ENCODE measurements at regions not wholly inside any gene's neighbourhood (a gene's known extent, or its start where the extent isn't known, plus 50 kb on each side); places are given as distances from the start of the nearest gene placed in this dataset.

DNA sequence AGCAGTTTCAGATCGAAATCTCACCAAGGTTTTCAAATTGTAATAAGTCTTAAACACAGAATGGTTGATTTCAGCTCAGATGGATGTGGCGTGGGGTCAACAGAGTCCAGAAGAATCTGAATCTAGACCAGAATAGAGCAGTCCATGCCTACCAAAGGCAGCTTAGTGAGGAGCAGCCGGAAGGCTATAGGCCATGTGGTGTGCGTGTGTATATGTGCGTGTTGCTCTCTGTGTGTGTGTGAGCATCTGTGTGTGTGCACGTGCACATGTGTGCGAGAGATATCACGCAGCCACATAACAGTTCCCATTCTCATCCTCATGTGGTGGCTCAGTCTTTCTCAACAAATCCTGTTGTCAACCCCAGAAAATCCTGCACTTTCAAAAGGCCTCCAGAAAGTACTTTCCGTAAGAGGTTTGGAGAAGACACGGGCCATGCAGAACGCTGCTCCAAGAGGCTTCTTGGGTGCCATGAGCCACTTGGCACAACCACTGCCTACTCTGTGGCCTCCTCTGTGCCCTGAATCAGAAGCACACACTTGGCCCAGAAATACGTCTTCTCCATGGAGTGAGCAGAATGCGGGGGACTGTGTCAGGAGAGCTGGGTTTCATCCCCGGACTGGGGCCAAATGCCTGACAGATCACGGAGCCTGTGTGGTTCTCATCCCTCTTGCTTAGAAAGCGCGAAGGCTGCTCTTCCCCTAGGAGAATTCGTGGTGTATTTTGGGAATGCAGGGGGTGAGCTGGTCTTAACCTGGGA lies 67.3 kb downstream of the ACKR3 start:
- no peak for TF ChIP-seq POLR2A (IDR thresholded peaks at IDR 0.05)
- TF ChIP-seq, protein P1, sequence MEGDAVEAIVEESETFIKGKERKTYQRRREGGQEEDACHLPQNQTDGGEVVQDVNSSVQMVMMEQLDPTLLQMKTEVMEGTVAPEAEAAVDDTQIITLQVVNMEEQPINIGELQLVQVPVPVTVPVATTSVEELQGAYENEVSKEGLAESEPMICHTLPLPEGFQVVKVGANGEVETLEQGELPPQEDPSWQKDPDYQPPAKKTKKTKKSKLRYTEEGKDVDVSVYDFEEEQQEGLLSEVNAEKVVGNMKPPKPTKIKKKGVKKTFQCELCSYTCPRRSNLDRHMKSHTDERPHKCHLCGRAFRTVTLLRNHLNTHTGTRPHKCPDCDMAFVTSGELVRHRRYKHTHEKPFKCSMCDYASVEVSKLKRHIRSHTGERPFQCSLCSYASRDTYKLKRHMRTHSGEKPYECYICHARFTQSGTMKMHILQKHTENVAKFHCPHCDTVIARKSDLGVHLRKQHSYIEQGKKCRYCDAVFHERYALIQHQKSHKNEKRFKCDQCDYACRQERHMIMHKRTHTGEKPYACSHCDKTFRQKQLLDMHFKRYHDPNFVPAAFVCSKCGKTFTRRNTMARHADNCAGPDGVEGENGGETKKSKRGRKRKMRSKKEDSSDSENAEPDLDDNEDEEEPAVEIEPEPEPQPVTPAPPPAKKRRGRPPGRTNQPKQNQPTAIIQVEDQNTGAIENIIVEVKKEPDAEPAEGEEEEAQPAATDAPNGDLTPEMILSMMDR (IDR thresholded peaks at IDR 0.05), result no peak
- Histone ChIP-seq H3K9me3 (no peaks in the 10 kb centered on the region), H3K36me3 (replicated peaks in 1 of 2; ENCODE audit: insufficient read depth in 1 of 2, low read depth in 2 of 2) (no peaks in the 10 kb centered on the region), H3K4me1 (peaks cover 25% of the 10 kb centered on the region), H3K27me3 (no peaks in the 10 kb centered on the region), H3K27ac (no peak overlapping the region), H3K4me3 (no peak overlapping the region)
- ATAC-seq, result no peak
- DNase-seq, result no peak
- WGBS, 2 donors, result 85 to 90% methylated on average over 18 of the region's 18 CpGs
- intact Hi-C loops (cut with DNase I), result no loop called here

DNA sequence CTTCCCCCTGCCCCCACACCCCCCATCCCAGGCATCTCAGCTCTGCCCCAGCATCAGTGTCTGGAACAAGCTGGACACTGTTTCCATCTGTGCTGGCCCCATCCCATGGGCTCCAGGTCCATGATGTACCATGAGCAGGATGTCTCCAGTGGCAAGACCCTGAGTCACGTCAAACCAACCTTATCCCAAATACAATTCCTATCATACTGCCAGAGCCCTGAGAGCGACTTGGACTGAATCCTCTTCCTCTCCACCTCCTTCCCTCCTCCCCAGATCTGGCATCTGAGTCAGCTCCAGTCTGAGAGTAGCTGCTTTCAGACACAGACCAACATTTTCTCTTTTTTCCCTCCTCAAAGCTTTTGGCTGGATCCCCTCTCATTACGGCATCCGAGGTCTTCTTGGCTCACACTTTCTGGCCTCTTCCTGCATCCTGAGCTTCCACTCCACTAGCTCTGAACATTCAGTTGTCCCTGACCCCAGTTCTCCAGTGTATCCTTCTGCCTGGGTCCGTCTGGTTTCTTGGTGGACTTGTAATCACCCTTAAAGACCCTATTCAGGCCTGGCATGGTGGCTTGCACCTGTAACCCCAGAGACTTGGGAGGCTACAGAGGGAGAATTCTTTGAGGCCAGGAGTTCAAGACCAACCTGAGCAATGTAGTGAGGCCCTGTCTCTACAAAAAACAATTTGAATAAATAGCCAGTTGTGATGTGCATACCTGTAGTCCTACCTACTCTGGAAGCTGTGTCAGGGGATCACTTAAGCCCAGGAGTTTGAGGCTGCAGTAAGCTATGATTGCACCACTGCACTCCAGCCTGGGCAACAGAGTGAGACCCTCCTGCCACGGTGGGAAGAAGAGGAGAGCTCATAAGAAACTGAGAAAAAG lies 68.3 kb downstream of the ACKR3 start:
- ATAC-seq, result no peak

DNA sequence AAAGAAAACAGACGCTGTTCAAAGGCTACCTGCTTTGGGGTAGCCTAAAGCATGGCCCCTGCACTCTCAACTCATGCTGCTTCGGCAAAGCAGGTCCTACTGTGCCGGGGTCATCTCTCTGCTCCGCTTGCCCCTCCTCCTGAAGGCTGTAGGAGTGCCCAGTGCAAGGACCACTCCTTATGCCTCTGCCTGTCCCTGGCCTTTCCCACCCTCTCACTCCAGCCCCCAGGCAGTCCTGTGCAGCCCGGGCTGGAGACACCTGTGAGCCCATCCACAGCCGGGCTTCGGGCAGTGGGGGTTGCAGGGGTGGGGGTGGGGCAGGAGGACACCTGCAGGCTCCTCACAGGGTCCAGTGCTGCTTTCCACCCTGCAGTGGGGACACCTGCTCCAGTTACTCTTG lies 69.1 kb downstream of the ACKR3 start:
- intact Hi-C loops (cut with DNase I), result no loop called here
- WGBS, 2 donors, result 75 to 93% methylated on average over 6 to 7 of the region's 7 CpGs
- no peak overlapping the region for H3K27ac ChIP-seq
- H3K27me3 ChIP-seq, result no peaks in the 10 kb centered on the region
- no peaks in the 10 kb centered on the region for H3K36me3 ChIP-seq (replicated peaks in 1 of 2; ENCODE audit: insufficient read depth in 1 of 2, low read depth in 2 of 2)
- peaks cover 25% of the 10 kb centered on the region for H3K4me1 ChIP-seq
- no peaks in the 10 kb centered on the region for H3K9me3 ChIP-seq
- DNase-seq (no peak), ATAC-seq (no peak)
- TF ChIP-seq, protein P1 (IDR thresholded peaks at IDR 0.05), result no peak
- no peak for TF ChIP-seq POLR2A (IDR thresholded peaks at IDR 0.05)
- no peak overlapping the region for H3K4me3 ChIP-seq

More for the DNA sequence above, 68.3 kb downstream of the ACKR3 start:
- Histone ChIP-seq H3K9me3 (no peaks in the 10 kb centered on the region), H3K27ac (no peak overlapping the region), H3K36me3 (replicated peaks in 1 of 2; ENCODE audit: insufficient read depth in 1 of 2, low read depth in 2 of 2) (no peaks in the 10 kb centered on the region), H3K4me3 (no peak overlapping the region), H3K27me3 (no peaks in the 10 kb centered on the region), H3K4me1 (peaks cover 25% of the 10 kb centered on the region)
- DNase-seq, result no peak
- intact Hi-C loops (cut with DNase I), result no loop called here
- WGBS, 2 donors, result 82 to 83% methylated on average over 6 of the region's 6 CpGs
- TF ChIP-seq, protein P1 (IDR thresholded peaks at IDR 0.05), result no peak

DNA sequence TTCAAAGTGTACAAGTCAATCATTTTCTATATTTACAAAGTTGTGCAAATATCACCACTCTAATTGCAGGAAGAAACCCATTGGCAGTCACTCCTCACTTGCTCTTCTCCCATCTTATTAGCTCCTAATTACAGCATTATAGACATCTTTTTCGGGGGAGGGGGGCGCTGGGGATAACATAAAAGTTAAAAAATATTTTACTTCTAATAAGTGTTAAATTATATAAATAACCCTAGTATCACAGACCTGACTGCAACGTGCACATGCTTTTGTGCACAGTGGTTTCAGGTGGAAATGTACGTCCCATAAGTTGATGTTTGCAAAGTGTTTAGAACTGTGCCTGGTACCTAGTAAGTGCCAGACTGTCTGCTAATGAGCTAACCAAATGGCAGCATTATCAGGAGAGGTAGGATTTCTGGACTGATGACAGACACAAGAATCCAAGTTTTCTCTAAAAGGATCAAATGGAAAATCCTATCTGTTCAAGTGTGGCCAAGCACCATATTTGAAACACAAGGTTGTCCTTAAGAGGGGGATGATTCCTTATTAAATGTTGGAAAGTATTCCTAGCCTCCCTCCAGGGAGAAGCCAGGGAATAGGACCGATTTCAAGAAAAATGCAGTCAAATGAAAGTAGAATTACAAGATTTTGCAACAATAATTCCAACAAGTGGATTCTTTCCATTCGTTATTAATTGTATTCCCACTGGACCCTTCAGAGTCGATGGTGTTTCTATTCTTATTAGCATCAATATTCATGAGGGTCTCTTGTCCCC lies 70.0 kb downstream of the ACKR3 start:
- peak overlapping the region in 1 of 4 donors; percentile 1 for H3K27ac ChIP-seq
- no peaks in the 10 kb centered on the region for H3K36me3 ChIP-seq (replicated peaks in 1 of 2; ENCODE audit: insufficient read depth in 1 of 2, low read depth in 2 of 2)
- intact Hi-C loops (cut with DNase I), result no loop called here
- no peak overlapping the region for H3K4me3 ChIP-seq
- H3K27me3 ChIP-seq, result no peaks in the 10 kb centered on the region
- WGBS, 2 donors, result 51 to 55% methylated on average over 7 of the region's 7 CpGs
- TF ChIP-seq POLR2A (IDR thresholded peaks at IDR 0.05), result no peak
- TF ChIP-seq, protein P1 (IDR thresholded peaks at IDR 0.05), result no peak
- no peaks in the 10 kb centered on the region for H3K9me3 ChIP-seq
- ATAC-seq (no peak), DNase-seq (no peak)
- H3K4me1 ChIP-seq, result peaks cover 25% of the 10 kb centered on the region

All from body of pancreas (tissue), 4 donors.